Transverse colon (tissue), 3 donors: ENCODE measurements at regions not wholly inside any gene's neighbourhood (a gene's known extent, or its start where the extent isn't known, plus 50 kb on each side); places are given as distances from the start of the nearest gene placed in this dataset.

Experiments used
- CTCF ChIP-seq, 5 experiments: fragments of 200-600 bp in 3 of 5; fragments of 450-650 bp in 2 of 5; sonication (generic) in 3 of 5; IDR thresholded peaks; 1 replicate in 2 of 5; 2 replicates in 3 of 5; pipeline ENCODE4 v1.5.1; 2016 to 2017; ENCODE audit warnings: antibody characterized with exemption in 5 of 5, inconsistent platforms in 3 of 5, mild to moderate bottlenecking in 2 of 5, moderate library complexity in 1 of 5
- POLR2A ChIP-seq: fragments of 450-650 bp; IDR thresholded peaks from one replicate; pipeline ENCODE4 v1.6.1; 2016; ENCODE audit warnings: antibody characterized with exemption, mild to moderate bottlenecking, moderate library complexity

GRCh38 chr20:51175156-51175555 lies 152.2 kb upstream of the KCNG1 start:
- TF ChIP-seq POLR2A (no peak), CTCF (IDR thresholded peaks at IDR 0.05) (no peak)
